PFSK-1 (cell line): ENCODE measurements at regions not wholly inside any gene's neighbourhood (a gene's known extent, or its start where the extent isn't known, plus 50 kb on each side); places are given as distances from the start of the nearest gene placed in this dataset.

Experiments
- FOXP2 ChIP-seq: optimal IDR thresholded peaks from 2 replicates; pipeline ENCODE3; 2011; ENCODE audit warnings: borderline replicate concordance, control low read depth, inconsistent platforms; ENCODE audit not compliant: insufficient read depth; ENCODE audit errors: extremely low read length, extremely low read depth
- POLR2AphosphoS5 ChIP-seq: IDR thresholded peaks from 2 replicates; pipeline ENCODE4 v1.6.1; 2012; ENCODE audit warnings: low read depth, mild to moderate bottlenecking, control low read depth, low read length, moderate library complexity
- REST ChIP-seq, 2 experiments: IDR thresholded peaks; 2 replicates each; pipeline versions ENCODE4 v1.6.1 to v1.8.0; 2011 to 2012; ENCODE audit warnings: low read depth in 2 of 2, low read length in 2 of 2, control low read depth in 1 of 2, inconsistent platforms in 1 of 2, mild to moderate bottlenecking in 1 of 2, moderate library complexity in 1 of 2; ENCODE audit not compliant: insufficient read depth in 1 of 2
- SIN3A ChIP-seq: IDR thresholded peaks from 2 replicates; pipeline ENCODE4 v1.6.1; 2012; ENCODE audit warnings: mild to moderate bottlenecking, low read length, moderate library complexity, borderline replicate concordance; ENCODE audit not compliant: insufficient read depth
- TAF1 ChIP-seq: IDR thresholded peaks from 2 replicates; pipeline ENCODE4 v1.6.1; 2012; ENCODE audit warnings: low read length, control low read depth, borderline replicate concordance; ENCODE audit not compliant: insufficient read depth

- TF ChIP-seq SIN3A = no peak
Observed at GRCh38 chr15:29355477-29355876, 85.9 kb upstream of the NSMCE3 start.

- TF ChIP-seq TAF1 (no peak), FOXP2 (no peak), REST (IDR thresholded peaks at IDR 0.05; ENCODE audit: insufficient read depth in 1 of 2, low read depth in 2 of 2, low read length in 2 of 2) (no peak), SIN3A (no peak), POLR2AphosphoS5 (no peak)
Observed at GRCh38 chr15:29352402-29352801, 82.8 kb upstream of the NSMCE3 start.

DNA sequence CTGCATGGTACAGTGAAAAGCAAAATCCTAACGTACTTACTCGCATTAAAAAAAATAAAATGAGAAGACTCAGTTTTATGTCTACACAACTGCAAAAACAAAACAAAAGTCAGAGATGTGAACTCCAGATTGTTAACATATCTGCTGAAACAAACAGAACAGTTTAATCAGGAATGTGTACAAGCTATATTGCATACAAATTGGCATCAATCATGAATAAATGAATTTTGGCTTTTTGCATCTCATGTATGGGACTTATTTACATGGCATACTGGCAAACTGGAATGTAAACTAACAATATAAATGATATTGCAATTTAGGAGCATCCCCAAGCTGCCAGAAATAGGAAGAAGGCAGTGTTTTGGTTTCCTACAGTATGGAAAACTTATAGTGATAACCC is 79.6 kb upstream of the NSMCE3 start:
- TF ChIP-seq FOXP2 = no peak
- no peak for TF ChIP-seq SIN3A
- TF ChIP-seq POLR2AphosphoS5 = no peak
- no peak for TF ChIP-seq TAF1
- no peak for TF ChIP-seq REST (IDR thresholded peaks at IDR 0.05; ENCODE audit: insufficient read depth in 1 of 2, low read depth in 2 of 2, low read length in 2 of 2)

DNA sequence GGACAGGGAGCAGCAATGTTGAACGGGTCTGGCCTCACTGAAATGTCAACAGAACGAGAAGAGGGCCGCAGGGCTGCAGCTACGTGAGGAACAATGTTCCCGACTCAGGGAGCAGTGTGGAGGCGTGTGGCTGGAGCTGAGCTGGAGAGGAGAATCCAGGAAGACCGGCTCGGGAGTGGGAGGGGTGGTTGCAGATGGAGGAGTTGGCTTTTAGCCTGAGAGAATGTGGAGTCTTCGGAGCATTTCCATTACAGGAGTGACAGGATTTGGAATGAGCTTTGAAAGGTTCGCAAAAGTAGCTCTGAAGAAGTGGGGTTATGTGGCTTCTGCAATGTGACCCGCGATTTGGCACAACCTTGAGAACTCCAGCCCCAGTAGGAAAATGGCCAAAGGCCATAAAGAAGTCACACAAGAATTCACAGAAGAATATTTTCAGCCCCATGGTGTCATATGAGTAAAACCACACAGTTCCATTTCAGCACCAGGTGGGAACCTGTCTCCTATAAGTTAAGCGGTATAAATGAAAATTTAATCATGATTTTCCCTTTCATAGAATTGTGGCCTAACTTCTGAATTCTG is 78.8 kb upstream of the NSMCE3 start:
- TF ChIP-seq FOXP2 (no peak), REST (IDR thresholded peaks at IDR 0.05; ENCODE audit: insufficient read depth in 1 of 2, low read depth in 2 of 2, low read length in 2 of 2) (no peak), POLR2AphosphoS5 (no peak), SIN3A (no peak), TAF1 (no peak)

DNA sequence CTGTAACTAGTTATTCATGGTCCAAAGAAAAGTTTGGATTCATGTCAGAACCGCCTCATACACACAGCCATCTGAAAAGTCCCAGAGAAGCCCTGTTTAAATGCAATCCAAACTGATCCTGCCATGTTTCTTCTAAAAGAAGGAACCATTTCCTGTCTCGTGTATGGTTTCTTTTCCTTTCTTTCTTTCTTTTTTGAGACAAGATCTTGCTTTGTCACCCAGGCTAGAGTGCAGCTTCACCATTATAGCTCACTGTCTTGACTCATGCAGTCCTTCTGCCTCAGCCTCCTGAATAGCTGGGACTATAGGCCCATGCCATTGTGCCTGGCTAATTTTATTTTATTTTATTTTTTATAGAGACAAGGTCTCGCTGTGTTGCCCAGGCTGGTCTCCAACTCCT is 77.4 kb upstream of the NSMCE3 start:
- TF ChIP-seq POLR2AphosphoS5 (no peak), REST (IDR thresholded peaks at IDR 0.05; ENCODE audit: insufficient read depth in 1 of 2, low read depth in 2 of 2, low read length in 2 of 2) (no peak), FOXP2 (no peak), SIN3A (no peak)
